Kidney (tissue), 13 donors: ENCODE measurements at regions not wholly inside any gene's neighbourhood (a gene's known extent, or its start where the extent isn't known, plus 50 kb on each side); places are given as distances from the start of the nearest gene placed in this dataset.

ENCODE experiments used
- DNase-seq, 5 donors: peaks; one replicate each; pipeline ENCODE4 v3.0.0-alpha.2; 2013 to 2020
- FAIRE-seq: peaks from 2 replicates; lab custom pipeline; 2012; peaks lifted over from hg19 to GRCh38; lab: Jason Lieb, UNC
- H3K27ac ChIP-seq, 2 donors: one replicate each; pipeline ENCODE4 v1.7.0; 2013; ENCODE audit warnings: low read depth in 2 of 2, low read length in 2 of 2, inconsistent platforms in 1 of 2
- H3K27me3 ChIP-seq: one replicate; pipeline ENCODE4 v1.7.1; 2013; ENCODE audit warnings: low read length, inconsistent platforms; ENCODE audit not compliant: control insufficient read depth, insufficient read depth
- H3K36me3 ChIP-seq, 3 donors: one replicate each; pipeline versions ENCODE4 v1.7.0 to v1.7.1; 2013; ENCODE audit warnings: low read length in 3 of 3, control low read depth in 1 of 3, inconsistent platforms in 1 of 3; ENCODE audit not compliant: insufficient read depth in 3 of 3, control insufficient read depth in 2 of 3
- H3K4me1 ChIP-seq, 3 donors: one replicate each; pipeline versions ENCODE4 v1.7.0 to v1.7.1; 2013; ENCODE audit warnings: low read length in 3 of 3, inconsistent platforms in 1 of 3, low read depth in 1 of 3; ENCODE audit not compliant: control insufficient read depth in 2 of 3, insufficient read depth in 2 of 3
- H3K4me3 ChIP-seq, 3 donors: one replicate each; pipeline versions ENCODE4 v1.7.0 to v1.8.1; 2013; ENCODE audit warnings: low read length in 3 of 3, control low read depth in 1 of 3, inconsistent platforms in 1 of 3
- H3K9ac ChIP-seq, 3 donors: one replicate each; pipeline versions ENCODE4 v1.7.0 to v1.7.1; 2013; ENCODE audit warnings: low read length in 3 of 3, control low read depth in 1 of 3, inconsistent platforms in 1 of 3
- H3K9me3 ChIP-seq, 3 donors: one replicate each; pipeline versions ENCODE4 v1.7.0 to v1.7.1; 2013; ENCODE audit warnings: low read length in 3 of 3, control low read depth in 1 of 3, inconsistent platforms in 1 of 3; ENCODE audit not compliant: control insufficient read depth in 2 of 3, insufficient read depth in 1 of 3
- CTCF ChIP-seq: IDR thresholded peaks from 3 replicates; pipeline ENCODE4 v1.5.1; 2012; ENCODE audit warnings: mild to moderate bottlenecking, moderate library complexity, borderline replicate concordance; ENCODE audit not compliant: insufficient read depth; ENCODE audit errors: extremely low read depth
- intact Hi-C: fragments of 100-400 bp; cut with DNase I; formaldehyde crosslinking; loops from one replicate; pipeline ENCODE4 v1.11.1; 2022
- donor health status: control.
- donor health status: control.
- donor health status: control.
- donor health status: control.
- donor health status: control.
- donor health status: DM: yes; HTN: yes; CAD: no.
- donor health status: Normal renal cell carcinoma (clear cell type).

GRCh38 chr5:172565931-172566665 is 75.0 kb upstream of the NEURL1B start:
- Histone ChIP-seq H3K4me1 (no peaks in the 10 kb centered on the region), H3K27me3 (no peaks in the 10 kb centered on the region), H3K4me3 (no peak overlapping the region), H3K36me3 (no peaks in the 10 kb centered on the region), H3K27ac (no peak overlapping the region), H3K9me3 (no peaks in the 10 kb centered on the region), H3K9ac (no peak overlapping the region)
- peak in 1 of 5 donors; percentile 52 for DNase-seq
- no peak for TF ChIP-seq CTCF
- no peak for FAIRE-seq
- intact Hi-C loops = no loop called here

GRCh38 chr5:172565455-172565854 is 75.6 kb upstream of the NEURL1B start:
- H3K36me3 ChIP-seq = no peaks in the 10 kb centered on the region
- no peaks in the 10 kb centered on the region for H3K9me3 ChIP-seq
- no peak for FAIRE-seq
- intact Hi-C loops = no loop called here
- no peak overlapping the region for H3K4me3 ChIP-seq
- no peaks in the 10 kb centered on the region for H3K4me1 ChIP-seq
- DNase-seq = peak in 1 of 5 donors; percentile 69
- H3K27me3 ChIP-seq = no peaks in the 10 kb centered on the region
- H3K27ac ChIP-seq = no peak overlapping the region
- TF ChIP-seq CTCF = no peak
- no peak overlapping the region for H3K9ac ChIP-seq

- H3K27me3 ChIP-seq = no peaks in the 10 kb centered on the region
- peak in 1 of 5 donors; percentile 49 for DNase-seq
- TF ChIP-seq CTCF = no peak
- H3K4me1 ChIP-seq = no peaks in the 10 kb centered on the region
- H3K9me3 ChIP-seq = no peaks in the 10 kb centered on the region
- H3K4me3 ChIP-seq = no peak overlapping the region
- FAIRE-seq = no peak
- intact Hi-C loops = no loop called here
- no peak overlapping the region for H3K9ac ChIP-seq
- no peak overlapping the region for H3K27ac ChIP-seq
- H3K36me3 ChIP-seq = no peaks in the 10 kb centered on the region
These were observed 76.2 kb upstream of the NEURL1B start for GRCh38 chr5:172564883-172565282.
